ENCODE measurements at regions not wholly inside any gene's neighbourhood (a gene's known extent, or its start where the extent isn't known, plus 50 kb on each side); places are given as distances from the start of the nearest gene placed in this dataset.

- H3K27ac ChIP-seq, result no peak overlapping the region
- H3K4me3 ChIP-seq, result no peak overlapping the region
- TF ChIP-seq CTCF (IDR thresholded peaks at IDR 0.05), result no peak
- ATAC-seq (ENCODE audit: insufficient number of reproducible peaks, low FRiP score, low read depth), result no peak
- no peaks in the 10 kb centered on the region for H3K27me3 ChIP-seq (replicated peaks; ENCODE audit: insufficient read depth)
- DNase-seq (ENCODE audit: low spot score), result no peak
- no peaks in the 10 kb centered on the region for H3K9me3 ChIP-seq
- H3K4me1 ChIP-seq (ENCODE audit: control insufficient read depth in 1 of 2, low read depth in 2 of 2), result no peaks in the 10 kb centered on the region
- H3K36me3 ChIP-seq, result no peaks in the 10 kb centered on the region
Observed at GRCh38 chr6:67870321-67870720, 764.8 kb upstream of the ADGRB3 start.

GRCh38 chr6:67863346-67863745, 771.7 kb upstream of the ADGRB3 start:
- ATAC-seq (ENCODE audit: insufficient number of reproducible peaks, low FRiP score, low read depth) (no peak), DNase-seq (ENCODE audit: low spot score) (no peak)
- no peak for TF ChIP-seq CTCF (IDR thresholded peaks at IDR 0.05)
- Histone ChIP-seq H3K9me3 (no peaks in the 10 kb centered on the region), H3K4me3 (no peak overlapping the region), H3K4me1 (ENCODE audit: control insufficient read depth in 1 of 2, low read depth in 2 of 2) (peaks cover 0 to 3% of the 10 kb centered on the region in 2 donors), H3K27ac (no peak overlapping the region), H3K27me3 (replicated peaks; ENCODE audit: insufficient read depth) (no peaks in the 10 kb centered on the region), H3K36me3 (no peaks in the 10 kb centered on the region)

DNA sequence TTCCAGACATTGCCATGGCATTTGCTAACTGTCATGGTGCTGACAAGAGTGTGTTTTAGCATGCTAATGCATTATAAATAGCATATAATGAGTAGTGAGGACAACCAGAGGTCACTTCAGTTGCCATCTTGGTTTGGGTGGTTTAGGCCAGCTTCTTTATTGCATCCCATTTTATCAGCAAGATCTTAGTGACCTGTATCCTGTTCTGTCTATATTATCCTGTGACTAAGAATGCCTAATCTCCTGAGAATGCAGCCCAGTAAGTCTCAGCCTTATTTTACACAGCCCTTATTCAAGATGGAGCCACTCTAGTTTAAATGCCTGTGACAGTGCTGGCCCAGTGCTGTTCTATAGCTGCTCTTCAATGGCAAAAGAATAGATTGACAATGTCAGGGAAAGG, 781.0 kb upstream of the ADGRB3 start:
- DNase-seq (ENCODE audit: low spot score), result no peak
- no peaks in the 10 kb centered on the region for H3K9me3 ChIP-seq

GRCh38 chr6:67839818-67840217, 795.3 kb upstream of the ADGRB3 start:
- Histone ChIP-seq H3K4me1 (ENCODE audit: control insufficient read depth in 1 of 2, low read depth in 2 of 2) (no peaks in the 10 kb centered on the region), H3K36me3 (no peaks in the 10 kb centered on the region), H3K27me3 (replicated peaks; ENCODE audit: insufficient read depth) (no peaks in the 10 kb centered on the region), H3K4me3 (no peak overlapping the region), H3K9me3 (peaks cover 6% of the 10 kb centered on the region), H3K27ac (no peak overlapping the region)
- no peak for TF ChIP-seq CTCF (IDR thresholded peaks at IDR 0.05)
- ATAC-seq (ENCODE audit: insufficient number of reproducible peaks, low FRiP score, low read depth) (no peak), DNase-seq (ENCODE audit: low spot score) (no peak)

More for the DNA sequence above, 781.0 kb upstream of the ADGRB3 start:
- Histone ChIP-seq H3K4me3 (no peak overlapping the region), H3K27ac (no peak overlapping the region), H3K27me3 (replicated peaks; ENCODE audit: insufficient read depth) (no peaks in the 10 kb centered on the region), H3K4me1 (ENCODE audit: control insufficient read depth in 1 of 2, low read depth in 2 of 2) (no peaks in the 10 kb centered on the region), H3K36me3 (no peaks in the 10 kb centered on the region)
- no peak for TF ChIP-seq CTCF (IDR thresholded peaks at IDR 0.05)
- ATAC-seq (ENCODE audit: insufficient number of reproducible peaks, low FRiP score, low read depth), result no peak

- H3K4me3 ChIP-seq, result no peak overlapping the region
- no peak for TF ChIP-seq CTCF (IDR thresholded peaks at IDR 0.05)
- no peak overlapping the region for H3K27ac ChIP-seq
- no peaks in the 10 kb centered on the region for H3K27me3 ChIP-seq (replicated peaks; ENCODE audit: insufficient read depth)
- DNase-seq (ENCODE audit: low spot score) (no peak), ATAC-seq (ENCODE audit: insufficient number of reproducible peaks, low FRiP score, low read depth) (no peak)
- no peaks in the 10 kb centered on the region for H3K36me3 ChIP-seq
- H3K4me1 ChIP-seq (ENCODE audit: control insufficient read depth in 1 of 2, low read depth in 2 of 2), result peaks cover 0 to 9% of the 10 kb centered on the region in 2 donors
- peaks cover 5% of the 10 kb centered on the region for H3K9me3 ChIP-seq
Observed at GRCh38 chr6:67825201-67825895, 809.7 kb upstream of the ADGRB3 start.

Measured in thoracic aorta (tissue), 2 donors.